HepG2 (cell line): ENCODE measurements at regions not wholly inside any gene's neighbourhood (a gene's known extent, or its start where the extent isn't known, plus 50 kb on each side); places are given as distances from the start of the nearest gene placed in this dataset.

ENCODE experiments used
- ETV6 ChIP-seq: sonication (generic); formaldehyde crosslinking; conservative IDR thresholded peaks from 2 replicates; pipeline ENCODE4 v1.4.0; 2020; ENCODE audit warnings: missing genetic modification reagents
- FUBP1 ChIP-seq: sonication (generic); formaldehyde crosslinking; IDR thresholded peaks from 2 replicates; pipeline ENCODE4 v1.5.1; 2020; ENCODE audit warnings: missing genetic modification reagents, mild to moderate bottlenecking, borderline replicate concordance
- HMGXB3 ChIP-seq: sonication (generic); formaldehyde crosslinking; IDR thresholded peaks from 2 replicates; pipeline ENCODE4 v1.4.0; 2020; ENCODE audit warnings: missing genetic modification reagents, borderline replicate concordance
- HOXA9 ChIP-seq: sonication (generic); formaldehyde crosslinking; IDR thresholded peaks from 2 replicates; pipeline ENCODE4 v1.8.1; 2022; ENCODE audit warnings: missing genetic modification reagents, mild to moderate bottlenecking, moderate library complexity, borderline replicate concordance
- KLF13 ChIP-seq: sonication (generic); formaldehyde crosslinking; IDR thresholded peaks from 2 replicates; pipeline ENCODE4 v1.4.0; 2020; ENCODE audit warnings: mild to moderate bottlenecking, missing genetic modification reagents
- MIER2 ChIP-seq: IDR thresholded peaks from 2 replicates; pipeline ENCODE4 v1.6.1; 2016; ENCODE audit warnings: missing biosample characterization, missing genetic modification reagents
- NR2F6 ChIP-seq, 2 experiments: IDR thresholded peaks; 2 replicates each; pipeline ENCODE4 v1.6.1; 2016; ENCODE audit warnings: antibody characterized with exemption in 1 of 2, mild to moderate bottlenecking in 1 of 2
- PAXIP1 ChIP-seq: sonication (generic); formaldehyde crosslinking; conservative IDR thresholded peaks from 2 replicates; pipeline ENCODE4 v1.4.0; 2020; ENCODE audit warnings: mild to moderate bottlenecking, missing genetic modification reagents, moderate library complexity
- POGK ChIP-seq: sonication (generic); formaldehyde crosslinking; conservative IDR thresholded peaks from 2 replicates; pipeline ENCODE4 v1.8.0; 2022; ENCODE audit warnings: mild to moderate bottlenecking, moderate library complexity, missing genetic modification reagents
- REPIN1 ChIP-seq: sonication (generic); formaldehyde crosslinking; IDR thresholded peaks from 2 replicates; pipeline ENCODE4 v1.8.0; 2022; ENCODE audit warnings: missing genetic modification reagents, low read depth, mild to moderate bottlenecking, borderline replicate concordance
- TRAFD1 ChIP-seq: sonication (generic); formaldehyde crosslinking; IDR thresholded peaks from 2 replicates; pipeline ENCODE4 v1.5.1; 2020; ENCODE audit warnings: missing genetic modification reagents, mild to moderate bottlenecking, borderline replicate concordance
- ZNF12 ChIP-seq: sonication (generic); formaldehyde crosslinking; IDR thresholded peaks from 2 replicates; pipeline ENCODE4 v1.5.0; 2020; ENCODE audit warnings: missing genetic modification reagents
- ZNF251 ChIP-seq: sonication (generic); formaldehyde crosslinking; IDR thresholded peaks from 2 replicates; pipeline ENCODE4 v1.9.0; 2021; ENCODE audit warnings: mild to moderate bottlenecking, missing genetic modification reagents
- ZNF337 ChIP-seq: sonication (generic); formaldehyde crosslinking; IDR thresholded peaks from 2 replicates; pipeline ENCODE4 v1.5.1; 2020; ENCODE audit warnings: missing genetic modification reagents, low read depth, mild to moderate bottlenecking, borderline replicate concordance
- ZNF746 ChIP-seq: sonication (generic); formaldehyde crosslinking; IDR thresholded peaks from 2 replicates; pipeline ENCODE4 v1.8.0; 2022; ENCODE audit warnings: mild to moderate bottlenecking, missing genetic modification reagents
- ZNF773 ChIP-seq: sonication (generic); formaldehyde crosslinking; IDR thresholded peaks from 2 replicates; pipeline ENCODE4 v1.4.0; 2020; ENCODE audit warnings: missing genetic modification reagents, borderline replicate concordance

- TF ChIP-seq FUBP1: no peak
- 0 out of 2 replicates have a peak, but pooled peaks have one; percentile 50 for TF ChIP-seq REPIN1 (CRISPR knock-in tag)
- peak; percentile 90 for TF ChIP-seq NR2F6 (IDR thresholded peaks at IDR 0.05)
- peak; percentile 88 for TF ChIP-seq NR2F6 (CRISPR knock-in tag; IDR thresholded peaks at IDR 0.05)
- TF ChIP-seq ETV6 (CRISPR knock-in tag): no peak
- TF ChIP-seq KLF13: no peak
- no peak for TF ChIP-seq ZNF251 (CRISPR knock-in tag)
- TF ChIP-seq ZNF746 (CRISPR knock-in tag): no peak
- TF ChIP-seq ZNF337 (CRISPR knock-in tag): no peak
- TF ChIP-seq MIER2 (CRISPR knock-in tag): 0 out of 2 replicates have a peak, but pooled peaks have one; percentile 52
- TF ChIP-seq HOXA9: no peak
- TF ChIP-seq HMGXB3: no peak
- no peak for TF ChIP-seq ZNF773
- TF ChIP-seq ZNF12 (CRISPR knock-in tag): no peak
- TF ChIP-seq POGK (CRISPR knock-in tag): no peak
- TF ChIP-seq TRAFD1: no peak
- TF ChIP-seq PAXIP1: peak; percentile 96
These were observed 76.6 kb upstream of the ASTN2 start (continued) for GRCh38 chr9:117491491-117491890.
